Ishikawa (cell line): ENCODE measurements at regions not wholly inside any gene's neighbourhood (a gene's known extent, or its start where the extent isn't known, plus 50 kb on each side); places are given as distances from the start of the nearest gene placed in this dataset.

Experiments
- CEBPB ChIP-seq: IDR thresholded peaks from 2 replicates; pipeline ENCODE4 v1.6.1; 2012
- CREB1 ChIP-seq: IDR thresholded peaks from 2 replicates; pipeline ENCODE4 v1.6.1; 2012; ENCODE audit warnings: low read depth
- EGR1 ChIP-seq: IDR thresholded peaks from 2 replicates; pipeline ENCODE4 v1.6.1; 2012
- EP300 ChIP-seq: IDR thresholded peaks from 2 replicates; pipeline ENCODE4 v1.6.1; 2012; ENCODE audit warnings: borderline replicate concordance
- FOXM1 ChIP-seq: IDR thresholded peaks from 2 replicates; pipeline ENCODE4 v1.6.1; 2012; ENCODE audit warnings: low read depth, borderline replicate concordance
- MAX ChIP-seq: IDR thresholded peaks from 2 replicates; pipeline ENCODE4 v1.6.1; 2012
- NFIC ChIP-seq: IDR thresholded peaks from 2 replicates; pipeline ENCODE4 v1.6.1; 2012
- RAD21 ChIP-seq: IDR thresholded peaks from 2 replicates; pipeline ENCODE4 v1.6.1; 2012; ENCODE audit warnings: low read depth
- REST ChIP-seq: IDR thresholded peaks from 2 replicates; pipeline ENCODE4 v1.6.1; 2012; ENCODE audit warnings: low read depth, mild to moderate bottlenecking
- TAF1 ChIP-seq: IDR thresholded peaks from 2 replicates; pipeline ENCODE4 v1.6.1; 2012; ENCODE audit warnings: low read depth, mild to moderate bottlenecking
- TCF12 ChIP-seq: IDR thresholded peaks from 2 replicates; pipeline ENCODE4 v1.6.1; 2012; ENCODE audit warnings: low read depth
- TEAD4 ChIP-seq: IDR thresholded peaks from 2 replicates; pipeline ENCODE4 v1.6.1; 2012
- USF1 ChIP-seq: IDR thresholded peaks from 2 replicates; pipeline ENCODE4 v1.6.1; 2012
- YY1 ChIP-seq: IDR thresholded peaks from 2 replicates; pipeline ENCODE4 v1.6.1; 2012; ENCODE audit warnings: low read depth
- ZBTB7A ChIP-seq: IDR thresholded peaks from 2 replicates; pipeline ENCODE4 v1.6.1; 2012; ENCODE audit warnings: low read depth

- TF ChIP-seq FOXM1 (no peak), USF1 (0 out of 2 replicates have a peak, but pooled peaks have one; percentile 22)
These were observed 561.4 kb downstream of the ISL1 start for GRCh38 chr5:51944500-51945125.

- TF ChIP-seq YY1 (no peak), REST (no peak), RAD21 (no peak), EP300 (no peak), FOXM1 (no peak), TAF1 (no peak), TEAD4 (no peak), CEBPB (no peak), CREB1 (no peak)
These were observed 575.2 kb downstream of the ISL1 start for GRCh38 chr5:51958473-51958872.

- peak; percentile 65 for TF ChIP-seq RAD21
- TF ChIP-seq EP300: no peak
- no peak for TF ChIP-seq CEBPB
- TF ChIP-seq FOXM1: no peak
- no peak for TF ChIP-seq MAX
These were observed 577.4 kb downstream of the ISL1 start for GRCh38 chr5:51960617-51961121.

- no peak for TF ChIP-seq EGR1
These were observed 577.9 kb downstream of the ISL1 start for GRCh38 chr5:51961154-51961562.

GRCh38 chr5:51968756-51969155, 585.5 kb downstream of the ISL1 start:
- TF ChIP-seq CREB1 (no peak), ZBTB7A (no peak), USF1 (no peak), REST (no peak), TCF12 (no peak), RAD21 (no peak), TEAD4 (no peak), EGR1 (no peak), EP300 (no peak), CEBPB (no peak), YY1 (no peak), NFIC (no peak), TAF1 (no peak), MAX (no peak), FOXM1 (no peak)

- TF ChIP-seq EP300 (no peak), REST (no peak), TEAD4 (no peak), RAD21 (no peak), CEBPB (no peak), FOXM1 (no peak), ZBTB7A (no peak), NFIC (no peak), USF1 (no peak)
These were observed 591.6 kb downstream of the ISL1 start for GRCh38 chr5:51974834-51975233.
